ENCODE measurements at regions not wholly inside any gene's neighbourhood (a gene's known extent, or its start where the extent isn't known, plus 50 kb on each side); places are given as distances from the start of the nearest gene placed in this dataset.

GRCh38 chr15:98294126-98294525 is 333.6 kb downstream of the ARRDC4 start:
- TF ChIP-seq POLR2A (IDR thresholded peaks at IDR 0.05) (no peak), CTCF (IDR thresholded peaks at IDR 0.05) (no peak), EP300 (IDR thresholded peaks at IDR 0.05) (no peak), POLR2AphosphoS5 (IDR thresholded peaks at IDR 0.05) (no peak)

Measured in suprapubic skin (tissue), 4 donors.